ENCODE measurements at regions not wholly inside any gene's neighbourhood (a gene's known extent, or its start where the extent isn't known, plus 50 kb on each side); places are given as distances from the start of the nearest gene placed in this dataset.

DNA sequence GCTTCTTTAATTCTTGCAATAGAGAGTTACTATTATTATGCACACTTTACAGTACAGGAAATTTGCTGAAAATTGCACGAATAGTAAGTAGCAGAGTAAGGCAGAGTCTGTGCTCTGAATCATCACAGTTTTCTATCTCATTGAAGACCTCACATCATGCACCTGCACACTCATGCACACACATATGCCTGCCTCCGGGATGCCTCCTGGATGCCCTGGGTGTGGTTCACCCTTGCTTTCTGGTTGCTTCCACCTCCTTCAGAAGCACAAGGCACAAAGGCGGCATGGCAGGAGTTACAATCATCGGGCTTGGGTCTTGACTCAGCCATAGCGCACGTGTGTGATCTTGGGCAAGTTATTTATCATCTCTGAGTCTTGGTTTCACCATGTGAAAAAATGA is 564.0 kb downstream of the VRK1 start:
- Histone ChIP-seq H3K4me3 (no peak overlapping the region), H3K27ac (no peak overlapping the region), H3K9me3 (no peaks in the 10 kb centered on the region), H3K36me3 (ENCODE audit: insufficient read depth in 1 of 2, low read depth in 1 of 2) (no peaks in the 10 kb centered on the region), H3K4me1 (no peaks in the 10 kb centered on the region), H3K27me3 (ENCODE audit: insufficient read depth in 3 of 3, low read length in 2 of 3) (no peaks in the 10 kb centered on the region)
- TF ChIP-seq, protein P1, sequence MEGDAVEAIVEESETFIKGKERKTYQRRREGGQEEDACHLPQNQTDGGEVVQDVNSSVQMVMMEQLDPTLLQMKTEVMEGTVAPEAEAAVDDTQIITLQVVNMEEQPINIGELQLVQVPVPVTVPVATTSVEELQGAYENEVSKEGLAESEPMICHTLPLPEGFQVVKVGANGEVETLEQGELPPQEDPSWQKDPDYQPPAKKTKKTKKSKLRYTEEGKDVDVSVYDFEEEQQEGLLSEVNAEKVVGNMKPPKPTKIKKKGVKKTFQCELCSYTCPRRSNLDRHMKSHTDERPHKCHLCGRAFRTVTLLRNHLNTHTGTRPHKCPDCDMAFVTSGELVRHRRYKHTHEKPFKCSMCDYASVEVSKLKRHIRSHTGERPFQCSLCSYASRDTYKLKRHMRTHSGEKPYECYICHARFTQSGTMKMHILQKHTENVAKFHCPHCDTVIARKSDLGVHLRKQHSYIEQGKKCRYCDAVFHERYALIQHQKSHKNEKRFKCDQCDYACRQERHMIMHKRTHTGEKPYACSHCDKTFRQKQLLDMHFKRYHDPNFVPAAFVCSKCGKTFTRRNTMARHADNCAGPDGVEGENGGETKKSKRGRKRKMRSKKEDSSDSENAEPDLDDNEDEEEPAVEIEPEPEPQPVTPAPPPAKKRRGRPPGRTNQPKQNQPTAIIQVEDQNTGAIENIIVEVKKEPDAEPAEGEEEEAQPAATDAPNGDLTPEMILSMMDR (IDR thresholded peaks at IDR 0.05): no peak
- no peak for ATAC-seq
- no peak for DNase-seq
- 84 to 95% (median 89%) methylated on average over 6 of the region's 6 CpGs for WGBS, 3 donors
- intact Hi-C loops (cut with DNase I): no loop called here

DNA sequence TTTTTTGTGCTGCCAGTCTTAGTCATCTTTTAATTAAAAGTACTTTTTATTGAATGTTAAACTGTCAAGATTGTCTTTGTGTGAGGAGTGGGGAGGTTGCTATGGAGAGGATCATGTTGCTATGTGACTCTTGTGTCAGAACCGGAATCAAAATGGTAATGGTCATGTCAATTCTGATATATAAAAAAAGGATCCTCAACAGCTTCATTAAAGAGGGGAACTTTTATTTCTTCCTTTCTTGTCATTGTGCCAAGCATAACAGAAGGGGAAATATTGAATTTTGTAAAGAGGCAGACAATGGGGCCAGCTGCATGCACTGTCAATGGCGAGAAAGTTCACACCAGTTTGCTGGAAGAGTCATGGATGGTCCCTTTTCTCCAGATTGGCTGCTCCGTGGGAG is 564.8 kb downstream of the VRK1 start:
- H3K36me3 ChIP-seq (ENCODE audit: insufficient read depth in 1 of 2, low read depth in 1 of 2): no peaks in the 10 kb centered on the region
- ATAC-seq: no peak
- no peaks in the 10 kb centered on the region for H3K9me3 ChIP-seq
- WGBS, 3 donors: 64 to 81% (median 65%) methylated on average over 3 of the region's 3 CpGs
- TF ChIP-seq, protein P1 (IDR thresholded peaks at IDR 0.05): no peak
- no peaks in the 10 kb centered on the region for H3K4me1 ChIP-seq
- H3K27me3 ChIP-seq (ENCODE audit: insufficient read depth in 3 of 3, low read length in 2 of 3): no peaks in the 10 kb centered on the region
- no peak for DNase-seq
- no peak overlapping the region for H3K27ac ChIP-seq
- intact Hi-C loops (cut with DNase I): no loop called here
- H3K4me3 ChIP-seq: no peak overlapping the region

DNA sequence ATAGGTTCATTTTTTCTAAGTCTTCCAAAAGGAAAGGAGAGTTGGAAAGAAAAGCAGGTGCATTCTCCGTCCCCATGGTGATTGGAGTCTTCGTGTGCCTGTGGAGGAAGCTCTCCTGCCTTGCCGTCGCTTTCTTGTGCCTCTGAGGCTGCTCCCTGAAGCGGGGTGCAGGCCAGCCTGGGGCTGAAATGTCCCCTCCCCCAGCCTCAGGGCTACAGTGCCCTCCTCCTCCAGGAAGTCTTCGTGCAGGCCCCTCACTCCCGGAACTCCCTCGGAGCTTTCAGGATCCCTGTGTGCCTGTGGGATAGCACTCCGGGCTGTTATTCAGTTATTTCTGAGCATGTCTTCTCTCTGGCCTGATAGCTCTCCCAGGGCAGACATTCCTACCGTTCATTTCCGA is 569.2 kb downstream of the VRK1 start:
- H3K27me3 ChIP-seq (ENCODE audit: insufficient read depth in 3 of 3, low read length in 2 of 3): no peaks in the 10 kb centered on the region
- H3K9me3 ChIP-seq: no peaks in the 10 kb centered on the region
- H3K36me3 ChIP-seq (ENCODE audit: insufficient read depth in 1 of 2, low read depth in 1 of 2): no peaks in the 10 kb centered on the region
- no peaks in the 10 kb centered on the region for H3K4me1 ChIP-seq
- intact Hi-C loops (cut with DNase I): no loop called here
- WGBS, 3 donors: 30 to 43% (median 38%) methylated on average over 11 of the region's 11 CpGs
- TF ChIP-seq, protein P1 (IDR thresholded peaks at IDR 0.05): no peak
- H3K27ac ChIP-seq: no peak overlapping the region
- DNase-seq (no peak), ATAC-seq (no peak)
- H3K4me3 ChIP-seq: no peak overlapping the region

DNA sequence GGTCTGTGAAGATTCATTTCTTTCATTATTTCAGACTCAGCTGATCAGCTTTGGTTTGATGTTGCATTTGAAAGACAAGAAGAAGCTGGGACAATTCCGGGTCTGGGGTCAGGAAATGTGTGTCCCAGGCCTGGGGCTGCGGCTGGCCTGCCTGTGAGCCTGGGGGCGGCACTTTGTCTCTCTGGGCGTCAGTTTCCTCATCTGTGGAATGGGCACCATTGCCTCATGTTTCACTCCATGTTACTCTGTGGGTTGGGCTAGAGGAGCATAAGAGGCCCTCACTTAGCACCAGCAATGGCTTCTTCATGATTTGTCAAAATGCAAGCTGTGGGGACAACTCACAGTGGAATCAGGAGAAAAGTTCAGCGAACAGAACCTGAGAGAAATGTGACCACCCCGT is 570.1 kb downstream of the VRK1 start:
- H3K36me3 ChIP-seq (ENCODE audit: insufficient read depth in 1 of 2, low read depth in 1 of 2): no peaks in the 10 kb centered on the region
- H3K4me3 ChIP-seq: no peak overlapping the region
- WGBS, 3 donors: 68 to 93% (median 86%) methylated on average over 6 of the region's 6 CpGs
- H3K4me1 ChIP-seq: no peaks in the 10 kb centered on the region
- H3K27me3 ChIP-seq (ENCODE audit: insufficient read depth in 3 of 3, low read length in 2 of 3): no peaks in the 10 kb centered on the region
- no peak for DNase-seq
- TF ChIP-seq, protein P1 (IDR thresholded peaks at IDR 0.05): no peak
- intact Hi-C loops (cut with DNase I): no loop called here
- no peak for ATAC-seq
- no peaks in the 10 kb centered on the region for H3K9me3 ChIP-seq
- no peak overlapping the region for H3K27ac ChIP-seq

DNA sequence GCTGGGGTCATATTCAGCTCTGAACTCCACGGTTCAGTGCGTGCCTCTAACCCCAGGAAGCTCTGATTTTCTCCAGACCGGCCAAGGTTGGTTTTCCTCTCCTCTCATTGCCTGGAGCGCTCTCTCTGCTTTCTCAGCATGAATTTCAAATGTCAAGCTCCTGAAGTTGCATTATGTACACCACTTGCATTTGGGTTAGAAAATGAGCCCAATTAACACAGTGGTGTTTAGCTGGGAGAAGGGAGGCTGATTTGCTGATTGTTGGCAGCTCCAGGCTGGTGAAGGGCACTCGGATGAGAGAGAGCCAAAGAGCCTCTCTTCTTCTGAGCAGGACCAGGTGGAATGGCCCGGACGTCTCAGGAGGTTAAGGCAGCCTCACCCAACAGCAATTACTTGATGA is 570.9 kb downstream of the VRK1 start:
- 48 to 62% (median 56%) methylated on average over 7 of the region's 7 CpGs for WGBS, 3 donors
- intact Hi-C loops (cut with DNase I): no loop called here
- Histone ChIP-seq H3K9me3 (no peaks in the 10 kb centered on the region), H3K36me3 (ENCODE audit: insufficient read depth in 1 of 2, low read depth in 1 of 2) (no peaks in the 10 kb centered on the region), H3K4me1 (no peaks in the 10 kb centered on the region), H3K27me3 (ENCODE audit: insufficient read depth in 3 of 3, low read length in 2 of 3) (no peaks in the 10 kb centered on the region), H3K27ac (no peak overlapping the region), H3K4me3 (no peak overlapping the region)
- DNase-seq (no peak), ATAC-seq (no peak)
- TF ChIP-seq, protein P1 (IDR thresholded peaks at IDR 0.05): no peak

All from psoas muscle (tissue), 7 donors.